AG10803 (cell line): ENCODE measurements at regions not wholly inside any gene's neighbourhood (a gene's known extent, or its start where the extent isn't known, plus 50 kb on each side); places are given as distances from the start of the nearest gene placed in this dataset.

ENCODE experiments used
- DNase-seq: peaks from one replicate; pipeline ENCODE4 v3.0.0; 2010; ENCODE audit warnings: low read depth
- H3K4me3 ChIP-seq: 2 replicates; pipeline ENCODE4 v1.5.1; 2011; ENCODE audit warnings: mild to moderate bottlenecking, low read length, control low read depth
- CTCF ChIP-seq: conservative IDR thresholded peaks from 2 replicates; pipeline ENCODE4 v1.5.1; 2011; ENCODE audit warnings: mild to moderate bottlenecking, low read length, control low read depth, inconsistent platforms

- no peak for DNase-seq
- no peak overlapping the region for H3K4me3 ChIP-seq
- TF ChIP-seq CTCF, result no peak
These were observed 266.7 kb upstream of the CHRM2 start for GRCh38 chr7:136601772-136602171.

- no peak overlapping the region for H3K4me3 ChIP-seq
- TF ChIP-seq CTCF, result no peak
- DNase-seq, result no peak
These were observed 268.0 kb upstream of the CHRM2 start for GRCh38 chr7:136600475-136600874.

- no peak for DNase-seq
- H3K4me3 ChIP-seq, result no peak overlapping the region
- no peak for TF ChIP-seq CTCF
These were observed 273.7 kb upstream of the CHRM2 start for GRCh38 chr7:136594739-136595144.

GRCh38 chr7:136588216-136588615, 280.2 kb upstream of the CHRM2 start:
- TF ChIP-seq CTCF, result no peak
- H3K4me3 ChIP-seq, result no peak overlapping the region
- DNase-seq, result no peak

- DNase-seq, result no peak
- TF ChIP-seq CTCF, result no peak
- no peak overlapping the region for H3K4me3 ChIP-seq
These were observed 282.3 kb upstream of the CHRM2 start for GRCh38 chr7:136585954-136586670.

GRCh38 chr7:136566491-136566890, 302.0 kb upstream of the CHRM2 start:
- no peak for DNase-seq
- TF ChIP-seq CTCF, result no peak
- H3K4me3 ChIP-seq, result no peak overlapping the region

GRCh38 chr7:136555933-136556332, 312.5 kb upstream of the CHRM2 start:
- no peak overlapping the region for H3K4me3 ChIP-seq
- no peak for DNase-seq
- no peak for TF ChIP-seq CTCF
